Endothelial cell of umbilical vein (primary cell): ENCODE measurements at regions not wholly inside any gene's neighbourhood (a gene's known extent, or its start where the extent isn't known, plus 50 kb on each side); places are given as distances from the start of the nearest gene placed in this dataset.

Experiments used
- EZH2 ChIP-seq: IDR thresholded peaks from 2 replicates; pipeline ENCODE4 v1.6.1; 2012; ENCODE audit warnings: borderline replicate concordance, low read depth, mild to moderate bottlenecking, moderate library complexity, low read length, inconsistent platforms; ENCODE audit not compliant: severe bottlenecking
- FOS ChIP-seq: IDR thresholded peaks from 2 replicates; pipeline ENCODE4 v1.6.1; 2011; ENCODE audit warnings: mild to moderate bottlenecking, low read length, moderate library complexity, borderline replicate concordance; ENCODE audit not compliant: insufficient read depth
- GATA2 ChIP-seq: IDR thresholded peaks from 2 replicates; pipeline ENCODE4 v1.7.0; 2011; ENCODE audit warnings: low read depth, mild to moderate bottlenecking, moderate library complexity, mixed read lengths, low read length; ENCODE audit not compliant: insufficient read length, insufficient read depth
- JUN ChIP-seq: IDR thresholded peaks from 2 replicates; pipeline ENCODE4 v1.6.1; 2011; ENCODE audit warnings: borderline replicate concordance, low read depth; ENCODE audit not compliant: insufficient read length, insufficient read depth
- MYC ChIP-seq: IDR thresholded peaks from one replicate; pipeline ENCODE4 v1.6.1; 2011; ENCODE audit warnings: mild to moderate bottlenecking, low read depth, low read length
- POLR2A ChIP-seq: IDR thresholded peaks from 2 replicates; pipeline ENCODE4 v1.6.1; 2012; ENCODE audit warnings: low read depth, mild to moderate bottlenecking, control low read depth, low read length
- POLR2AphosphoS5 ChIP-seq: IDR thresholded peaks from 2 replicates; pipeline ENCODE4 v1.6.1; 2012; ENCODE audit warnings: low read depth, mild to moderate bottlenecking, control low read depth, low read length, moderate library complexity; ENCODE audit not compliant: insufficient read depth
- TF ChIP-seq, protein P1 (sequence below), 2 donors: IDR thresholded peaks; 1 replicate in 1 of 2; 2 replicates in 1 of 2; pipeline ENCODE4 v1.5.1; 2011; ENCODE audit warnings: low read length in 2 of 2, mild to moderate bottlenecking in 2 of 2, moderate library complexity in 2 of 2, control low read depth in 1 of 2, inconsistent platforms in 1 of 2, low read depth in 1 of 2; ENCODE audit not compliant: insufficient read depth in 1 of 2; ENCODE audit errors: extremely low read depth in 1 of 2
- TF ChIP-seq, protein P2 (sequence below): IDR thresholded peaks from 2 replicates; pipeline ENCODE4 v1.6.1; 2011; ENCODE audit not compliant: insufficient read depth, insufficient read length

DNA sequence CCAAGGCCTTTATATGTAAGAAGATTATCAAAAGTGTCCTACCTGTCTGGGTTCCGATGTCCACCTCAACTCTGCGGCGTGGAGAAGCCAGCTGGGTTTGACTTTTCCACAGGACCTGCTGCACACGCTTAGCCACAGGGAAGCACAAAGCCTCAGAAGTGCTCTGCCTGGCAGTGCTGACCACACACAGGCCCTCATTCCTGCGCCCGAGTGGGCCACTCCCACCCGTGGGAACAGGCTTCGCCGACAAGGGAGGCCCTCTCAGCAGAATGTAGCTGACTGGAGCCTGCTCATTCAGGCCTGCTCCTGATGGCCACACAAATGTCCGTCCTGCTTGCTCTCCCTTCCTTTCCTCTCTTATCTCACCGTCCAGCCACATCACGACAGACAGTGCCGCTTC lies 221.4 kb upstream of the LRRN1 start:
- TF ChIP-seq, protein P1, sequence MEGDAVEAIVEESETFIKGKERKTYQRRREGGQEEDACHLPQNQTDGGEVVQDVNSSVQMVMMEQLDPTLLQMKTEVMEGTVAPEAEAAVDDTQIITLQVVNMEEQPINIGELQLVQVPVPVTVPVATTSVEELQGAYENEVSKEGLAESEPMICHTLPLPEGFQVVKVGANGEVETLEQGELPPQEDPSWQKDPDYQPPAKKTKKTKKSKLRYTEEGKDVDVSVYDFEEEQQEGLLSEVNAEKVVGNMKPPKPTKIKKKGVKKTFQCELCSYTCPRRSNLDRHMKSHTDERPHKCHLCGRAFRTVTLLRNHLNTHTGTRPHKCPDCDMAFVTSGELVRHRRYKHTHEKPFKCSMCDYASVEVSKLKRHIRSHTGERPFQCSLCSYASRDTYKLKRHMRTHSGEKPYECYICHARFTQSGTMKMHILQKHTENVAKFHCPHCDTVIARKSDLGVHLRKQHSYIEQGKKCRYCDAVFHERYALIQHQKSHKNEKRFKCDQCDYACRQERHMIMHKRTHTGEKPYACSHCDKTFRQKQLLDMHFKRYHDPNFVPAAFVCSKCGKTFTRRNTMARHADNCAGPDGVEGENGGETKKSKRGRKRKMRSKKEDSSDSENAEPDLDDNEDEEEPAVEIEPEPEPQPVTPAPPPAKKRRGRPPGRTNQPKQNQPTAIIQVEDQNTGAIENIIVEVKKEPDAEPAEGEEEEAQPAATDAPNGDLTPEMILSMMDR (IDR thresholded peaks at IDR 0.05; ENCODE audit: extremely low read depth in 1 of 2, insufficient read depth in 1 of 2, low read depth in 1 of 2, low read length in 2 of 2) = no peak
- no peak for TF ChIP-seq POLR2AphosphoS5
- TF ChIP-seq EZH2 = no peak
- no peak for TF ChIP-seq POLR2A
- TF ChIP-seq, protein P2, sequence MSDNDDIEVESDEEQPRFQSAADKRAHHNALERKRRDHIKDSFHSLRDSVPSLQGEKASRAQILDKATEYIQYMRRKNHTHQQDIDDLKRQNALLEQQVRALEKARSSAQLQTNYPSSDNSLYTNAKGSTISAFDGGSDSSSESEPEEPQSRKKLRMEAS = no peak
- no peak for TF ChIP-seq MYC
- TF ChIP-seq GATA2 = no peak
- no peak for TF ChIP-seq JUN
- TF ChIP-seq FOS = no peak
